ENCODE measurements at regions not wholly inside any gene's neighbourhood (a gene's known extent, or its start where the extent isn't known, plus 50 kb on each side); places are given as distances from the start of the nearest gene placed in this dataset.
"Not testable (repeated sequence)": the region's sequence is repeated elsewhere in the genome, so short reads cannot be mapped to it uniquely, and the experiment has no call there.

DNA sequence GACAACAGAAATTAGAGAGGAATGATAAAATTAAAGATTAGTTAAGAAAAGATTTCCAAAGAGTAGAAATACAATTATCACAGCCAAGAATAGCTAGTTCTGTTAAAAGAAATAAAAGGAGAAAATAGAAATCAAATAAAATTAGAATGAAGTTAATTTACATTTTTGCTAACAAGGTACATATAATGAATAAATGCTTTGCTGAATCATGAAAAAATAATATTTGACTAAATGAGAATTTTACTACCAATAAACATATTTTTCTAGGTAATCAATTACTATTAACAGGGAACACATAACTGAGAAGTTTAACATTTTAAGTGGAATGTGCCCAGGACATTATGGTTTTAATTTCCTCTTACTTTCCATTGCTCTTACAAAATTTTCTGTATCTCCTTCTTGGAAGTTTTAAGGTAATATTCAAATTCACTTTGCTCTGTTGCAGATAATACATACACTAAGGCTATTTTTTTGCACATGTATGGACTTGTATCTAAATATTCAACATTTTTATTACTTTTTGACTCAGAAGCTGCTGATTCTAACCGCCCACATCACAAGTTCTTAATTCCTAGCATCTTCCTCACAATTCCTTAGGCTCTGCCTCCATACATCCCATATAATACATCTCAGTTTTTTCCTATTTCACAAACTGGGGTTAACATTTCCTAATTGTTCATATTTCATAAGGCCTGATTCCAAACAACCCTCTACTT is 870.7 kb upstream of the INTU start:
- H3K4me1 ChIP-seq, result peaks cover 0 to 5% (median 0%) of the 10 kb centered on the region in 3 donors
- no peaks in the 10 kb centered on the region for H3K9me3 ChIP-seq
- H3K27me3 ChIP-seq, result no peaks in the 10 kb centered on the region
- no peak overlapping the region for H3K4me3 ChIP-seq
- WGBS, 2 donors (ENCODE audit: low coverage in 1 of 2), result 88 to 100% methylated on average over 1 of the region's 1 CpG
- no peak for ATAC-seq
- TF ChIP-seq EP300 (IDR thresholded peaks at IDR 0.05) (no peak), POLR2AphosphoS5 (IDR thresholded peaks at IDR 0.05) (no peak), POLR2A (IDR thresholded peaks at IDR 0.05) (no peak)
- TF ChIP-seq, protein P1, sequence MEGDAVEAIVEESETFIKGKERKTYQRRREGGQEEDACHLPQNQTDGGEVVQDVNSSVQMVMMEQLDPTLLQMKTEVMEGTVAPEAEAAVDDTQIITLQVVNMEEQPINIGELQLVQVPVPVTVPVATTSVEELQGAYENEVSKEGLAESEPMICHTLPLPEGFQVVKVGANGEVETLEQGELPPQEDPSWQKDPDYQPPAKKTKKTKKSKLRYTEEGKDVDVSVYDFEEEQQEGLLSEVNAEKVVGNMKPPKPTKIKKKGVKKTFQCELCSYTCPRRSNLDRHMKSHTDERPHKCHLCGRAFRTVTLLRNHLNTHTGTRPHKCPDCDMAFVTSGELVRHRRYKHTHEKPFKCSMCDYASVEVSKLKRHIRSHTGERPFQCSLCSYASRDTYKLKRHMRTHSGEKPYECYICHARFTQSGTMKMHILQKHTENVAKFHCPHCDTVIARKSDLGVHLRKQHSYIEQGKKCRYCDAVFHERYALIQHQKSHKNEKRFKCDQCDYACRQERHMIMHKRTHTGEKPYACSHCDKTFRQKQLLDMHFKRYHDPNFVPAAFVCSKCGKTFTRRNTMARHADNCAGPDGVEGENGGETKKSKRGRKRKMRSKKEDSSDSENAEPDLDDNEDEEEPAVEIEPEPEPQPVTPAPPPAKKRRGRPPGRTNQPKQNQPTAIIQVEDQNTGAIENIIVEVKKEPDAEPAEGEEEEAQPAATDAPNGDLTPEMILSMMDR (IDR thresholded peaks at IDR 0.05), result no peak
- H3K27ac ChIP-seq, result no peak overlapping the region
- no peaks in the 10 kb centered on the region for H3K36me3 ChIP-seq

DNA sequence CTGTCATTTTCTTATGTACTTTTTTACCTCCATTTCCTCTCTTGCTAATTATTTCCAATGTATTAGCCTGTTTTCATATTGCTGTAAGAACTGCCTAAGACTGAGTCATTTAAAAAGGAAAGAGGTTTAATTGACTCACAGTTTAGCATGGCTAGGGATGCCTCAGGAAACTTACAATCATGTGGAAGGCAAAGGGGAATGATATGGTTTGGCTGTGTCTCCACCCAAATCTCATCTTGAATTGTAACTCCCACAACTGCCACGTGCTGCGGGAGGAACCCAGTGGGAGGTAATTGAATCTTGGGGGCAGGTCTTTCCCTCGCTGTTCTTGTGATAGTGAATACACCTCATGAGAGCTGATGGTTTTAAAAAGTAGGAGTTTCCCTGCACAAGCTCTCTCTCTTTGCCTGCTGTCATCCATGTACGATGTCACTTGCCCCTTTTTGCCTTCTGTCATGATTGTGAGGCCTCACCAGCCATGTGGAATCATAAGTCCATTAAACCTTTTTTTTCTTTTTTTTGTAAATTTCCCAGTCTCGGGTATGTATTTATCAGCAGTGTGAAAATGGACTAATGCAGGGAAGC is 870.0 kb upstream of the INTU start:
- TF ChIP-seq EP300 (IDR thresholded peaks at IDR 0.05), result no peak
- TF ChIP-seq, protein P1 (IDR thresholded peaks at IDR 0.05), result no peak
- TF ChIP-seq POLR2AphosphoS5 (IDR thresholded peaks at IDR 0.05), result no peak
- TF ChIP-seq POLR2A (IDR thresholded peaks at IDR 0.05), result no peak
- H3K4me3 ChIP-seq, result no peak overlapping the region
- H3K36me3 ChIP-seq, result no peaks in the 10 kb centered on the region
- no peaks in the 10 kb centered on the region for H3K4me1 ChIP-seq
- no peaks in the 10 kb centered on the region for H3K9me3 ChIP-seq
- no peaks in the 10 kb centered on the region for H3K27me3 ChIP-seq
- WGBS, 2 donors (ENCODE audit: low coverage in 1 of 2), result 88 to 90% methylated on average over 4 to 5 of the region's 5 CpGs
- no peak for ATAC-seq
- no peak overlapping the region for H3K27ac ChIP-seq

DNA sequence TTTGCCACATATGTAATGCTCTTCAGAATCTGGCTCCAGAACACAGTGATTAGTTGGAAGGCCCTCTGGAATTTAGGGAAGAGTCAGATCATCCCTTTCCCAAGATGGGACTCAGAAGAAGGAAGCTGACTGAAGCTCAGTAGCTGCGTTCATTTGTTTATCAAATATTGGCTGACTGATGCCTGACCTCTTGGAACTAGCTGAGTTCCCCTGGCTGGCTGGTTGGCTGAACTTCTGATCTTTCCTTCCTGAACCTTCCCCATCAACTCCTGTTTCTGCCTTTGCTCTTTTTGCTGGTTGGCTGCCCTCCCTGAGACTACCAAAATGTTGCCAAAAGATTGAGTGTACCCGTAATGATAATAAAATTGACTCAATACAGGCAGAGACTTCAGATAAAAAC is 866.5 kb upstream of the INTU start:
- no peaks in the 10 kb centered on the region for H3K36me3 ChIP-seq
- H3K27ac ChIP-seq, result no peak overlapping the region
- H3K4me3 ChIP-seq, result no peak overlapping the region
- TF ChIP-seq, protein P1 (IDR thresholded peaks at IDR 0.05), result no peak
- TF ChIP-seq POLR2A (IDR thresholded peaks at IDR 0.05) (no peak), EP300 (IDR thresholded peaks at IDR 0.05) (no peak), POLR2AphosphoS5 (IDR thresholded peaks at IDR 0.05) (no peak)
- 4 to 14% methylated on average over 2 of the region's 2 CpGs for WGBS, 2 donors (ENCODE audit: low coverage in 1 of 2)
- no peaks in the 10 kb centered on the region for H3K4me1 ChIP-seq
- H3K9me3 ChIP-seq, result no peaks in the 10 kb centered on the region
- ATAC-seq, result no peak
- H3K27me3 ChIP-seq, result no peaks in the 10 kb centered on the region

DNA sequence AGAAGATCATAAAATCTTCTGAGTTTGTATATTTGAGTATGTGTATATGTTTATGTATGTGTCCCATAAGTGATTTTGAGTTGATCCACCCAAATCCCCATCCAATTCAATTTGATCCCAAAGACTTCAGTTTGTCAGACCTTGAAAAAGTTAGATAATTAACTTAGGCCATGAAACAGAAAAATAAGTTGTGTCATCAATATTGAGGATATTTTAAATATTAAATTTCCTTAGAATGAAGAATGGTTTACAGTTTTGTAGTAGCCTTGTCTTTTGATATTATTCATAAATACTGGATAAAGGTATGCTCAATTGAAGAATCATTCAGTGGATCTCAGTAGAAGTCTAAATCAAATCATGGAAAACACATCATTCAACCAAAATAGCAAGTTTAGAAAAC is 864.4 kb upstream of the INTU start:
- TF ChIP-seq POLR2AphosphoS5 (IDR thresholded peaks at IDR 0.05) (no peak), POLR2A (IDR thresholded peaks at IDR 0.05) (no peak), EP300 (IDR thresholded peaks at IDR 0.05) (no peak)
- TF ChIP-seq, protein P1 (IDR thresholded peaks at IDR 0.05), result no peak
- Histone ChIP-seq H3K4me1 (peaks cover 0 to 11% (median 2%) of the 10 kb centered on the region in 3 donors), H3K36me3 (no peaks in the 10 kb centered on the region), H3K4me3 (no peak overlapping the region), H3K27ac (no peak overlapping the region), H3K27me3 (no peaks in the 10 kb centered on the region), H3K9me3 (no peaks in the 10 kb centered on the region)
- ATAC-seq, result no peak

DNA sequence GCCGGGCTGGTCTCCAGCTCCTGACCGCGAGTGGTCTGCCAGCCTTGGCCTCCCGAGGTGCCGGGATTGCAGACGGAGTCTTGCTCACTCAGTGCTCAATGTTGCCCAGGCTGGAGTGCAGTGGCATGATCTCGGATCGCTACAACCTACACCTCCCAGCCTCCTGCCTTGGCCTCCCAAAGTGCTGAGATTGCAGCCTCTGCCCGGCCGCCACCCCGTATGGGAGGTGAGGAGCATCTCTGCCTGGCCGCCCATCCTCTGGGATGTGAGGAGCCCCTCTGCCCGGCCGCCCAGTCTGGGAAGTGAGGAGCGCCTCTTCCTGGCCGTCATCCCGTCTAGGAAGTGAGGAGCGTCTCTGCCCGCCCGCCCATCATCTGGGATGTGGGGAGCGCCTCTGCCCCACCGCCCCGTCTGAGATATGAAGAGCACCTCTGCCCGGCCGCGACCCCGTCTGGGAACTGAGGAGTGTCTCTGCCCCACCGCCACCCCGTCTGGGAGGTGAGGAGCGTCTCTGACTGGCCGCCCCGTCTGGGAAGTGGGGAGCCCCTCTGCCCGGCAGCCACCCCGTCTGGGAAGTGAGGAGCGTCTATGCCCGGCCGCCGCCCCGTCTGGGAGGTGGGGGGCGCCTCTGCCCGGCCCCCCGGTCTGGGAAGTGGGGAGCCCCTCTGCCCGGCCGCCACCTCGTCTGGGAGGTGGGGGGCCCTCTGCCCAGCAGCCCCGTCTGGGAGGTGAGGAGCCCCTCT is 861.8 kb upstream of the INTU start:
- peaks cover 0 to 28% (median 2%) of the 10 kb centered on the region in 3 donors for H3K4me1 ChIP-seq
- H3K4me3 ChIP-seq, H3K27me3 ChIP-seq, H3K9me3 ChIP-seq, ATAC-seq, H3K36me3 ChIP-seq, H3K27ac ChIP-seq: not testable (repeated sequence)
- WGBS, 2 donors (ENCODE audit: low coverage in 1 of 2), result 93 to 100% methylated on average over 1 to 7 of the region's 46 CpGs

DNA sequence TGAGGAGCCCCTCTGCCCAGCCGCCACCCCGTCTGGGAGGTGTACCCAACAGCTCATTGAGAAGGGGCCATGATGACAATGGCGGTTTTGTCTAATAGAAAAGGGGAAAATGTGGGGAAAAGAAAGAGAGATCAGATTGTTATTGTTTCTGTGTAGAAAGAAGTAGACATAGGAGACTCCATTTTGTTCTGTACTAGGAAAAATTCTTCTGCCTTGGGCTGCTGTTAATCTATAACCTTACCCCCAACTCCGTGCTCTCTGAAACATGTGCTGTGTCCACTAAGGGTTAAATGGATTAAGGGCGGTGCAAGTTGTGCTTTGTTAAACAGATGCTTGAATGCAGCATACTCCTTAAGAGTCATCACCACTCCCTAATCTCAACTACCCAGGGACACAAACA is 861.1 kb upstream of the INTU start:
- not testable (repeated sequence) for H3K27me3 ChIP-seq, H3K36me3 ChIP-seq, H3K4me3 ChIP-seq, ATAC-seq, H3K9me3 ChIP-seq, H3K27ac ChIP-seq
- H3K4me1 ChIP-seq, result peaks cover 0 to 28% (median 2%) of the 10 kb centered on the region in 3 donors
- 67% methylated on average over 1 of the region's 5 CpGs for WGBS, 2 donors (ENCODE audit: low coverage in 1 of 2)
